ENCODE measurements at regions not wholly inside any gene's neighbourhood (a gene's known extent, or its start where the extent isn't known, plus 50 kb on each side); places are given as distances from the start of the nearest gene placed in this dataset.

GRCh38 chr1:5430911-5431697 lies 561.1 kb downstream of the NPHP4 start:
- intact Hi-C loops (cut with DNase I), result no loop called here
- TF ChIP-seq, protein P1, sequence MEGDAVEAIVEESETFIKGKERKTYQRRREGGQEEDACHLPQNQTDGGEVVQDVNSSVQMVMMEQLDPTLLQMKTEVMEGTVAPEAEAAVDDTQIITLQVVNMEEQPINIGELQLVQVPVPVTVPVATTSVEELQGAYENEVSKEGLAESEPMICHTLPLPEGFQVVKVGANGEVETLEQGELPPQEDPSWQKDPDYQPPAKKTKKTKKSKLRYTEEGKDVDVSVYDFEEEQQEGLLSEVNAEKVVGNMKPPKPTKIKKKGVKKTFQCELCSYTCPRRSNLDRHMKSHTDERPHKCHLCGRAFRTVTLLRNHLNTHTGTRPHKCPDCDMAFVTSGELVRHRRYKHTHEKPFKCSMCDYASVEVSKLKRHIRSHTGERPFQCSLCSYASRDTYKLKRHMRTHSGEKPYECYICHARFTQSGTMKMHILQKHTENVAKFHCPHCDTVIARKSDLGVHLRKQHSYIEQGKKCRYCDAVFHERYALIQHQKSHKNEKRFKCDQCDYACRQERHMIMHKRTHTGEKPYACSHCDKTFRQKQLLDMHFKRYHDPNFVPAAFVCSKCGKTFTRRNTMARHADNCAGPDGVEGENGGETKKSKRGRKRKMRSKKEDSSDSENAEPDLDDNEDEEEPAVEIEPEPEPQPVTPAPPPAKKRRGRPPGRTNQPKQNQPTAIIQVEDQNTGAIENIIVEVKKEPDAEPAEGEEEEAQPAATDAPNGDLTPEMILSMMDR (IDR thresholded peaks at IDR 0.05), result no peak
- Histone ChIP-seq H3K4me3 (no peak overlapping the region), H3K27ac (no peak overlapping the region), H3K36me3 (no peaks in the 10 kb centered on the region), H3K4me1 (no peaks in the 10 kb centered on the region), H3K9me3 (no peaks in the 10 kb centered on the region), H3K27me3 (no peaks in the 10 kb centered on the region)
- no peak for DNase-seq (ENCODE audit: low spot score in 2 of 2)

GRCh38 chr1:5430136-5430535 lies 562.1 kb downstream of the NPHP4 start:
- Histone ChIP-seq H3K27ac (no peak overlapping the region), H3K4me3 (no peak overlapping the region), H3K9me3 (no peaks in the 10 kb centered on the region), H3K27me3 (no peaks in the 10 kb centered on the region), H3K4me1 (no peaks in the 10 kb centered on the region), H3K36me3 (no peaks in the 10 kb centered on the region)
- intact Hi-C loops (cut with DNase I), result no loop called here
- no peak for DNase-seq (ENCODE audit: low spot score in 2 of 2)
- TF ChIP-seq, protein P1 (IDR thresholded peaks at IDR 0.05), result no peak

- Histone ChIP-seq H3K27me3 (no peaks in the 10 kb centered on the region), H3K36me3 (no peaks in the 10 kb centered on the region), H3K4me3 (no peak overlapping the region), H3K27ac (no peak overlapping the region), H3K9me3 (no peaks in the 10 kb centered on the region), H3K4me1 (no peaks in the 10 kb centered on the region)
- TF ChIP-seq, protein P1 (IDR thresholded peaks at IDR 0.05), result no peak
- intact Hi-C loops (cut with DNase I), result no loop called here
- no peak for DNase-seq (ENCODE audit: low spot score in 2 of 2)
Measured at GRCh38 chr1:5428351-5428750, 563.9 kb downstream of the NPHP4 start.

DNA sequence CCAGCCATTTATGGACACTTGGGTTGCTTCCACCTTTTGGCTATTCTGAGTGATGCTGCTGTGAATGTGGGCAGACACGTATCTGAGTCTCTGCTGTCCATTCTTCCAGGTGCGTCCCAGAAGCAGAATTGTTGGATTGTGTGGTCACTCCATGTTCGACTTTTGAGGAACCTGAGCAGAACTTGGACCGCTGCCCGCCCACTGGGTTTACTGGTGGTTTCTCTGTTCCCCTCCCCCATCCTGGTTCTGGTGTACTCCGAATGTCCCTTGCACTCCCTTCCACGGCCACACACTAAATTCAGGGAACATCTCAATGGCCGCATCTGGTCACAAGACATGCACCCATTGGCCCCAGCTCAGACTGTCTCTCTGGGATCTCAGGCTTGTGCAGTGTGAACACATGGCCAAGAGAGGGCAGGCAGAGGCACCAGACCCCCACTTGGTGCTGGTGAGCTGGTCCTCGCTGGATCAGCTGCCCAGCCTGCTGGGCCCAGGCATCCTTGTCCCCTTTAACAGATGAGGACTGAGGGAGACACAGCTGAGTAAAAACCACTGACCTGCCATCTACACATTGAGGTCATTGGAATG lies 565.1 kb downstream of the NPHP4 start:
- Histone ChIP-seq H3K9me3 (no peaks in the 10 kb centered on the region), H3K4me1 (no peaks in the 10 kb centered on the region), H3K4me3 (no peak overlapping the region), H3K27ac (no peak overlapping the region), H3K27me3 (no peaks in the 10 kb centered on the region), H3K36me3 (no peaks in the 10 kb centered on the region)
- DNase-seq (ENCODE audit: low spot score in 2 of 2), result no peak
- TF ChIP-seq, protein P1 (IDR thresholded peaks at IDR 0.05), result no peak
- intact Hi-C loops (cut with DNase I), result no loop called here

DNA sequence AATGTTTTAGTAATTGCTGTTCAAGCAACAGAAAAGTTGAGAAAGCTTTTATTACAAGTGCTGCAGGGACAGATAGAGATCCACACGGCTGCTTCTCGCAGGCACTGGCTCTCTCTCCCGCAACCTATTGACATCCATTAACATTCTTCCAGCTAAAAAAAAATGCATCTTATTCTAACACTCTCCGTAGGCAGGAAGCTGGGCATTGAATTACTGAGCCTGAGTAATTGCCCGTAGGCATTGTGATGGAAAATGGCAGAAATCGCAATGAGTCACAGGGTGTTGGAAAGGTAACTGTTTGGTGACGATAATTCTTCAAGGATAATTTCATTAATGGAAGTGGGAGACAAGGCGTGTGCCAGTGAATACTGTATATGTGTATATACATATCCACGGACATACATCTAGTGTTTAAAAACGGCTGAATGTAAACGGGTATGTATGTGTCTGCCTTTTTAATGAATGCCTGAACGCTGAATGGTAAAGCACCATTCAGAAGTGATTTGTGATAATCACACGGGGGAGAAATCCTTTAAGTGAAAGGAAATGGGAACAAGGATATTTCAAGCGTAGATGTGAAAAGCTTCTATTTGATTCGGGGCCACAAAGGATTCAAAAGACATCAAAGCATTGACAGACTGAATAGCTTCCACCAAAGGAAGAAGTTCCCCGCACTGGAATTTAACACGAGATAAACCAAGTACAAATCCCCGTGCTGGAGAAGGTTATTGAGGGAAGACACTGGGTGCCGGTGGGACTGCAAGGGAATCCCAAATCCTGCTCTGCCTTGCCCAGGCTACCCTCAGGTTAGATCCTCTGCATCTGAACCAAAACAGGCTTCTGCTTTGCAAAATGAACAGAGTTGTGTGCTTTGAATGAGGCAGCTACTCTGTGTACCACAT lies 567.2 kb downstream of the NPHP4 start:
- no peak overlapping the region for H3K4me3 ChIP-seq
- intact Hi-C loops (cut with DNase I), result no loop called here
- DNase-seq (ENCODE audit: low spot score in 2 of 2), result no peak
- H3K36me3 ChIP-seq, result no peaks in the 10 kb centered on the region
- TF ChIP-seq, protein P1 (IDR thresholded peaks at IDR 0.05), result no peak
- H3K9me3 ChIP-seq, result no peaks in the 10 kb centered on the region
- no peaks in the 10 kb centered on the region for H3K4me1 ChIP-seq
- H3K27ac ChIP-seq, result no peak overlapping the region
- H3K27me3 ChIP-seq, result no peaks in the 10 kb centered on the region
